H1 (cell line): ENCODE measurements at regions not wholly inside any gene's neighbourhood (a gene's known extent, or its start where the extent isn't known, plus 50 kb on each side); places are given as distances from the start of the nearest gene placed in this dataset.

Experiments
- CTCF ChIA-PET: fragments of 300-600 bp; sonication (Branson Sonifier 250); formaldehyde crosslinking; loops from one replicate; lab custom pipeline; 2021; ENCODE audit not compliant: partially characterized antibody; lab: Charles Lee
- POLR2A ChIA-PET: fragments of 300-600 bp; sonication (Branson Sonifier 250); formaldehyde crosslinking; loops from one replicate; lab custom pipeline; 2021; ENCODE audit warnings: inconsistent platforms; ENCODE audit not compliant: partially characterized antibody; lab: Charles Lee
- DNase-seq, 2 experiments: peaks; one replicate each; pipeline versions ENCODE4 v3.0.0 to v3.0.0-alpha.2; 2010 to 2022; ENCODE audit warnings: low spot score in 2 of 2, low read depth in 1 of 2, mixed read lengths in 1 of 2
- FAIRE-seq: peaks from 2 replicates; lab custom pipeline; 2011; peaks lifted over from hg19 to GRCh38; lab: Jason Lieb, UNC
- H2AFZ ChIP-seq: 2 replicates; pipeline ENCODE4 v1.8.1; 2012; ENCODE audit warnings: low read length, inconsistent platforms
- H2AK5ac ChIP-seq: 2 replicates; pipeline ENCODE4 v1.6.1; 2013; ENCODE audit warnings: low read depth, low read length
- H2BK120ac ChIP-seq: replicated peaks from 2 replicates; pipeline ENCODE3; 2013; ENCODE audit warnings: low read depth, low read length, inconsistent platforms
- H2BK12ac ChIP-seq: 2 replicates; pipeline ENCODE4 v1.6.1; 2013; ENCODE audit warnings: low read depth, low read length
- H2BK15ac ChIP-seq: 2 replicates; pipeline ENCODE4 v1.6.1; 2013; ENCODE audit warnings: low read length
- H2BK20ac ChIP-seq: 2 replicates; pipeline ENCODE4 v1.6.1; 2013; ENCODE audit warnings: low read length
- H2BK5ac ChIP-seq: 2 replicates; pipeline ENCODE4 v1.6.1; 2013; ENCODE audit warnings: low read depth, low read length
- H3K14ac ChIP-seq: 2 replicates; pipeline ENCODE4 v1.6.1; 2013; ENCODE audit warnings: inconsistent platforms; ENCODE audit not compliant: insufficient read length
- H3K18ac ChIP-seq: 2 replicates; pipeline ENCODE4 v1.6.1; 2013; ENCODE audit warnings: low read length; ENCODE audit errors: extremely low read depth
- H3K23ac ChIP-seq: 2 replicates; pipeline ENCODE4 v1.6.1; 2013; ENCODE audit warnings: inconsistent platforms; ENCODE audit not compliant: insufficient read length
- H3K23me2 ChIP-seq: 2 replicates; pipeline ENCODE4 v1.6.1; 2013; ENCODE audit warnings: low read depth, low read length
- H3K27ac ChIP-seq: 2 replicates; pipeline ENCODE4 v1.6.1; 2011; ENCODE audit warnings: low read depth, low read length, inconsistent platforms
- H3K27me3 ChIP-seq, 4 experiments: replicated peaks in 1 of 4; 1 replicate in 1 of 4; 2 replicates in 3 of 4; pipeline versions ENCODE4 v1.6.1 to v1.8.1; 2011 to 2013; ENCODE audit warnings: low read length in 3 of 4, mild to moderate bottlenecking in 3 of 4, inconsistent platforms in 2 of 4, mixed read lengths in 2 of 4, moderate library complexity in 1 of 4; ENCODE audit not compliant: control insufficient read depth in 3 of 4, insufficient read depth in 3 of 4; ENCODE audit errors: extremely low read depth in 1 of 4
- H3K36me3 ChIP-seq, 4 experiments: 2 replicates each; pipeline versions ENCODE4 v1.6.1 to v1.8.1; 2011 to 2013; ENCODE audit warnings: mild to moderate bottlenecking in 4 of 4, low read length in 3 of 4, moderate library complexity in 2 of 4, control low read depth in 1 of 4, inconsistent platforms in 1 of 4; ENCODE audit not compliant: insufficient read depth in 4 of 4, control insufficient read depth in 2 of 4
- H3K4ac ChIP-seq: replicated peaks from 2 replicates; pipeline ENCODE3; 2013; ENCODE audit warnings: low read length, low read depth, mixed read lengths, inconsistent platforms; ENCODE audit not compliant: insufficient read length
- H3K4me1 ChIP-seq, 4 experiments: replicated peaks in 1 of 4; 1 replicate in 1 of 4; 2 replicates in 3 of 4; pipeline versions ENCODE4 v1.6.1 to v1.8.1; 2011 to 2013; ENCODE audit warnings: low read length in 3 of 4, inconsistent platforms in 2 of 4, mixed read lengths in 1 of 4; ENCODE audit not compliant: insufficient read depth in 4 of 4, control insufficient read depth in 3 of 4
- H3K4me2 ChIP-seq, 2 experiments: 2 replicates each; pipeline versions ENCODE4 v1.6.1 to v1.8.1; 2011 to 2013; ENCODE audit warnings: low read depth in 2 of 2, low read length in 2 of 2, control low read depth in 1 of 2, inconsistent platforms in 1 of 2, mild to moderate bottlenecking in 1 of 2; ENCODE audit not compliant: insufficient read depth in 1 of 2
- H3K4me3 ChIP-seq, 4 experiments: fragments of 200-600, 300-600 bp in 1 of 4; sonication (generic), shearing (Covaris generic), sonication (Bioruptor Twin) in 1 of 4; 2 replicates each; pipeline versions ENCODE4 v1.5.1 to v1.8.1; 2011 to 2016; ENCODE audit warnings: low read length in 4 of 4, low read depth in 3 of 4, control low read depth in 2 of 4, inconsistent platforms in 2 of 4, mild to moderate bottlenecking in 2 of 4, mixed read lengths in 1 of 4, moderate library complexity in 1 of 4; ENCODE audit not compliant: insufficient read depth in 2 of 4; ENCODE audit errors: extremely low read depth in 1 of 4
- H3K56ac ChIP-seq: replicated peaks from 2 replicates; pipeline ENCODE3; 2013; ENCODE audit warnings: low read depth, mild to moderate bottlenecking, mixed read lengths, low read length, inconsistent platforms; ENCODE audit not compliant: insufficient read length
- H3K79me1 ChIP-seq: 2 replicates; pipeline ENCODE4 v1.6.1; 2013; ENCODE audit warnings: low read depth, low read length, control low read depth
- H3K79me2 ChIP-seq, 2 experiments: 2 replicates each; pipeline versions ENCODE4 v1.6.1 to v1.8.1; 2012 to 2013; ENCODE audit warnings: low read length in 2 of 2, mild to moderate bottlenecking in 2 of 2, inconsistent platforms in 1 of 2; ENCODE audit not compliant: insufficient read depth in 2 of 2, control insufficient read depth in 1 of 2
- H3K9ac ChIP-seq, 4 experiments: replicated peaks in 1 of 4; 1 replicate in 1 of 4; 2 replicates in 3 of 4; pipeline versions ENCODE4 v1.6.1 to v1.8.1; 2011 to 2013; ENCODE audit warnings: low read depth in 3 of 4, low read length in 3 of 4, control low read depth in 2 of 4, mild to moderate bottlenecking in 2 of 4, moderate library complexity in 2 of 4, inconsistent platforms in 1 of 4; ENCODE audit errors: extremely low read depth in 1 of 4
- H3K9me3 ChIP-seq, 2 experiments: 2 replicates each; pipeline versions ENCODE4 v1.6.1 to v1.8.1; 2012 to 2013; ENCODE audit warnings: mild to moderate bottlenecking in 2 of 2, moderate library complexity in 2 of 2, control low read depth in 1 of 2, inconsistent platforms in 1 of 2, low read depth in 1 of 2, low read length in 1 of 2, mixed read lengths in 1 of 2; ENCODE audit not compliant: insufficient read depth in 2 of 2
- H4K20me1 ChIP-seq, 2 experiments: replicated peaks in 1 of 2; 2 replicates each; pipeline versions ENCODE3 to v1.8.1; 2011 to 2013; ENCODE audit warnings: inconsistent platforms in 2 of 2, low read length in 2 of 2, mild to moderate bottlenecking in 1 of 2; ENCODE audit not compliant: insufficient read depth in 2 of 2, control insufficient read depth in 1 of 2
- H4K5ac ChIP-seq: 2 replicates; pipeline ENCODE4 v1.6.1; 2013; ENCODE audit warnings: low read length, low read depth, mixed read lengths, inconsistent platforms; ENCODE audit not compliant: insufficient read length
- H4K8ac ChIP-seq: 2 replicates; pipeline ENCODE4 v1.8.0; 2013; ENCODE audit warnings: mild to moderate bottlenecking, moderate library complexity, low read length, inconsistent platforms; ENCODE audit not compliant: insufficient read depth; ENCODE audit errors: extremely low read depth
- H4K91ac ChIP-seq: replicated peaks from 2 replicates; pipeline ENCODE3; 2013; ENCODE audit warnings: low read length, mixed read lengths, inconsistent platforms; ENCODE audit not compliant: insufficient read length
- ASH2L ChIP-seq: fragments of 200-600, 300-600 bp; sonication (generic); IDR thresholded peaks from one replicate; pipeline ENCODE4 v1.7.1; 2017; ENCODE audit warnings: low read length
- BRCA1 ChIP-seq: IDR thresholded peaks from 2 replicates; pipeline ENCODE4 v1.6.1; 2012; ENCODE audit warnings: low read depth, low read length, improper control_type of control experiment
- CEBPB ChIP-seq: IDR thresholded peaks from 2 replicates; pipeline ENCODE4 v1.6.1; 2012; ENCODE audit warnings: low read depth, low read length
- CHD2 ChIP-seq: IDR thresholded peaks from 2 replicates; pipeline ENCODE4 v1.6.1; 2012; ENCODE audit warnings: low read length, improper control_type of control experiment
- FOSL1 ChIP-seq: IDR thresholded peaks from 2 replicates; pipeline ENCODE4 v1.6.1; 2011; ENCODE audit warnings: mild to moderate bottlenecking, low read depth, low read length, moderate library complexity; ENCODE audit not compliant: insufficient read depth
- GABPA ChIP-seq: IDR thresholded peaks from 2 replicates; pipeline ENCODE4 v1.6.1; 2011; ENCODE audit warnings: mild to moderate bottlenecking, low read length, moderate library complexity, borderline replicate concordance; ENCODE audit not compliant: insufficient read depth
- KDM4A ChIP-seq: IDR thresholded peaks from one replicate; pipeline ENCODE4 v1.7.1; 2012; ENCODE audit warnings: low read depth, mild to moderate bottlenecking, moderate library complexity, low read length, inconsistent platforms; ENCODE audit not compliant: severe bottlenecking
- WGBS, 2 experiments: shearing (Covaris generic) in 1 of 2; methylation state at CpG; one replicate each; pipeline versions ENCODE4 v1.1.6 to v1.1.7; 2013 to 2015; ENCODE audit warnings: low lambda C conversion rate in 2 of 2, mixed read lengths in 2 of 2, inconsistent platforms in 1 of 2, low coverage in 1 of 2, missing lambda C conversion rate in 1 of 2; ENCODE audit not compliant: insufficient replicate concordance in 2 of 2, insufficient coverage in 1 of 2, insufficient read length in 1 of 2; ENCODE audit errors: extremely low coverage in 1 of 2, missing lambda C conversion rate in 1 of 2; 5-methylcytosine and 5-hydroxymethylcytosine counted together
- TF ChIP-seq, protein P1 (sequence below): IDR thresholded peaks from 2 replicates; pipeline ENCODE4 v1.6.1; 2012; ENCODE audit warnings: low read length, inconsistent platforms

DNA sequence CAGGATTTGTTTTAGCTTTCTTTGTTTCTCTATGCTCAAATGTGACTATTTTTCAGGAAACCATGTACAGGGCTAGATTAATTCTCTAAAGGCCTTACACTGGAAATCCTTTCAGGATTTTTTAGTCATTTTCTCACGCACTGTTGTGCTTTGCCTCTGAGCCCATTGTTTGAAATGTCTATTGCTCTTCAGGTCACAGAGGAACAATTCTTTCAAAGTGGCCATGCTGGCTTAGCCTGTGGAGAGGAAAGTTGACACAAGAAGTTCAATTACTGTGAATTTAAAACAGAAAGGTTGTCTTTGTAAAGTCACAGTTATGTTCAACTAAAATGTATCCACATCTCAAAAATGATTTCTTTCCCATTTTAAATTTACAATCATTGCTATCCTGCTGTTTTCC is 1071.7 kb upstream of the POT1 start:
- Histone ChIP-seq H3K79me1 (no peaks in the 10 kb centered on the region), H4K20me1 (no peaks in the 10 kb centered on the region), H2BK12ac (no peak overlapping the region), H4K91ac (no peak overlapping the region), H3K79me2 (no peaks in the 10 kb centered on the region), H3K9me3 (no peaks in the 10 kb centered on the region), H3K14ac (no peak overlapping the region), H3K27ac (no peak overlapping the region), H2BK15ac (no peak overlapping the region), H3K23ac (no peak overlapping the region), H3K18ac (no peak overlapping the region), H2BK5ac (no peak overlapping the region), H3K27me3 (no peaks in the 10 kb centered on the region), H2AFZ (0 out of 2 replicates have a peak overlapping the region, but pooled peaks have one; percentile 31), H3K4me2 (no peak overlapping the region), H3K36me3 (no peaks in the 10 kb centered on the region), H3K4ac (no peak overlapping the region), H3K4me1 (no peaks in the 10 kb centered on the region; a peak in 1 of 7 replicates), H3K9ac (no peak overlapping the region), H3K4me3 (no peak overlapping the region), H2AK5ac (no peak overlapping the region), H2BK20ac (no peak overlapping the region), H3K23me2 (no peaks in the 10 kb centered on the region), H4K5ac (no peak overlapping the region), H3K56ac (no peak overlapping the region), H2BK120ac (no peak overlapping the region), H4K8ac (no peak overlapping the region)
- CTCF ChIA-PET, result no interaction called here
- POLR2A ChIA-PET, result no interaction called here
- WGBS, 2 experiments, result 73% methylated on average over 1 of the region's 1 CpG; no CpG with 5 or more reads in 1 of the 2 experiments
- DNase-seq (no peak), FAIRE-seq (peak; percentile 28)
- TF ChIP-seq KDM4A (no peak), BRCA1 (no peak), ASH2L (no peak), GABPA (no peak), CEBPB (no peak), FOSL1 (no peak), CHD2 (no peak)
- TF ChIP-seq, protein P1, sequence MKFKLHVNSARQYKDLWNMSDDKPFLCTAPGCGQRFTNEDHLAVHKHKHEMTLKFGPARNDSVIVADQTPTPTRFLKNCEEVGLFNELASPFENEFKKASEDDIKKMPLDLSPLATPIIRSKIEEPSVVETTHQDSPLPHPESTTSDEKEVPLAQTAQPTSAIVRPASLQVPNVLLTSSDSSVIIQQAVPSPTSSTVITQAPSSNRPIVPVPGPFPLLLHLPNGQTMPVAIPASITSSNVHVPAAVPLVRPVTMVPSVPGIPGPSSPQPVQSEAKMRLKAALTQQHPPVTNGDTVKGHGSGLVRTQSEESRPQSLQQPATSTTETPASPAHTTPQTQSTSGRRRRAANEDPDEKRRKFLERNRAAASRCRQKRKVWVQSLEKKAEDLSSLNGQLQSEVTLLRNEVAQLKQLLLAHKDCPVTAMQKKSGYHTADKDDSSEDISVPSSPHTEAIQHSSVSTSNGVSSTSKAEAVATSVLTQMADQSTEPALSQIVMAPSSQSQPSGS, result no peak
